DOHH2 (cell line): ENCODE measurements at regions not wholly inside any gene's neighbourhood (a gene's known extent, or its start where the extent isn't known, plus 50 kb on each side); places are given as distances from the start of the nearest gene placed in this dataset.

ENCODE experiments used
- H3F3A ChIP-seq: fragments of 200-600 bp; sonication (generic), shearing (Covaris generic); 2 replicates; pipeline ENCODE4 v1.6.0; 2016; ENCODE audit warnings: antibody characterized with exemption, mild to moderate bottlenecking; ENCODE audit not compliant: control insufficient read depth, insufficient read depth
- H3K27ac ChIP-seq: fragments of 200-600 bp; sonication (generic); 2 replicates; pipeline ENCODE4 v1.5.1; 2014; ENCODE audit warnings: low read depth, mild to moderate bottlenecking, low read length, moderate library complexity
- H3K27me3 ChIP-seq: fragments of 200-600 bp; sonication (generic); 2 replicates; pipeline ENCODE4 v1.6.1; 2014; ENCODE audit warnings: mild to moderate bottlenecking, low read length, mixed read lengths; ENCODE audit not compliant: control insufficient read depth
- H3K36me3 ChIP-seq: fragments of 200-600 bp; sonication (generic); 2 replicates; pipeline ENCODE4 v1.6.1; 2014; ENCODE audit warnings: mild to moderate bottlenecking, low read length, moderate library complexity, mixed read lengths; ENCODE audit not compliant: control insufficient read depth
- H3K4me1 ChIP-seq: fragments of 200-600 bp; sonication (generic); 2 replicates; pipeline ENCODE4 v1.6.1; 2014; ENCODE audit warnings: mild to moderate bottlenecking, low read length, mixed read lengths; ENCODE audit not compliant: control insufficient read depth
- H3K4me2 ChIP-seq: fragments of 200-600 bp; sonication (generic); 2 replicates; pipeline ENCODE4 v1.6.0; 2014; ENCODE audit warnings: mild to moderate bottlenecking, low read length, moderate library complexity
- H3K4me3 ChIP-seq: fragments of 200-600 bp; sonication (generic); 2 replicates; pipeline ENCODE4 v1.5.1; 2014; ENCODE audit warnings: mild to moderate bottlenecking, low read length, mixed read lengths
- H3K79me2 ChIP-seq: fragments of 200-600 bp; sonication (generic); 2 replicates; pipeline ENCODE4 v1.6.1; 2014; ENCODE audit warnings: mild to moderate bottlenecking, low read length, mixed read lengths; ENCODE audit not compliant: control insufficient read depth
- H3K9me2 ChIP-seq: fragments of 200-600 bp; sonication (generic); replicated peaks from 2 replicates; pipeline ENCODE4 v1.6.1; 2014; ENCODE audit warnings: mild to moderate bottlenecking, low read length, mixed read lengths; ENCODE audit not compliant: control insufficient read depth
- H3K9me3 ChIP-seq: fragments of 200-600 bp; sonication (generic); 2 replicates; pipeline ENCODE4 v1.6.1; 2014; ENCODE audit warnings: antibody characterized with exemption, low read length, mixed read lengths; ENCODE audit not compliant: control insufficient read depth, insufficient read depth
- H4K20me1 ChIP-seq: fragments of 200-600 bp; sonication (generic); 2 replicates; pipeline ENCODE4 v1.6.0; 2014; ENCODE audit warnings: low read depth, mild to moderate bottlenecking, antibody characterized with exemption, low read length, moderate library complexity; ENCODE audit not compliant: control insufficient read depth, insufficient read depth
- EZH2phosphoT487 ChIP-seq: fragments of 200-600 bp; sonication (generic); IDR thresholded peaks from 2 replicates; pipeline ENCODE4 v1.6.1; 2017; ENCODE audit warnings: borderline replicate concordance, mild to moderate bottlenecking, antibody characterized with exemption, low read length, moderate library complexity, mixed read lengths
- TF ChIP-seq, protein P1 (sequence below): fragments of 200-600 bp; sonication (generic); IDR thresholded peaks from one replicate; pipeline ENCODE4 v1.5.1; 2014; ENCODE audit warnings: antibody characterized with exemption, mild to moderate bottlenecking, low read depth, low read length; ENCODE audit not compliant: poor library complexity, severe bottlenecking

DNA sequence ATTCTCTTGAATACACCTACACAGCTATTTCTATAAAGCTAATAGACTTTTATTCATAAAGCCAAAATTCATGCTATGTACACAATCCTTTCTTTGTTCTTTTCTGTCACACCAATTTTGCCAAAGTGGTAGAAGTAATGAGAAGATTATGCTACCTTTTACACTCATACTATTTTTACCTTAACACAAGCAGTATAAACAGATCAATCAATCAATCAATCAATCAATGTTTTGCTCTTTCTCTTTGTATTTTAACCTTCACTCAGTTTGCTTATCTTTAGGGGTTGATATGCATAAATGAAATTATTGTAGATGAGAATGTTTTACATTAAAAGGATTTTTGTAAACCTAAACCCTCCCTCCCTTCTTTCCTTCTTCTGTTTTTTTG lies 878.6 kb downstream of the RAPGEF2 start:
- Histone ChIP-seq H3K4me1 (no peaks in the 10 kb centered on the region), H3K9me3 (no peaks in the 10 kb centered on the region), H3F3A (no peaks in the 10 kb centered on the region), H3K9me2 (no peaks in the 10 kb centered on the region), H3K4me2 (no peak overlapping the region), H4K20me1 (no peaks in the 10 kb centered on the region), H3K4me3 (no peak overlapping the region), H3K79me2 (no peaks in the 10 kb centered on the region), H3K27me3 (no peaks in the 10 kb centered on the region), H3K36me3 (no peaks in the 10 kb centered on the region), H3K27ac (no peak overlapping the region)
- TF ChIP-seq, protein P1, sequence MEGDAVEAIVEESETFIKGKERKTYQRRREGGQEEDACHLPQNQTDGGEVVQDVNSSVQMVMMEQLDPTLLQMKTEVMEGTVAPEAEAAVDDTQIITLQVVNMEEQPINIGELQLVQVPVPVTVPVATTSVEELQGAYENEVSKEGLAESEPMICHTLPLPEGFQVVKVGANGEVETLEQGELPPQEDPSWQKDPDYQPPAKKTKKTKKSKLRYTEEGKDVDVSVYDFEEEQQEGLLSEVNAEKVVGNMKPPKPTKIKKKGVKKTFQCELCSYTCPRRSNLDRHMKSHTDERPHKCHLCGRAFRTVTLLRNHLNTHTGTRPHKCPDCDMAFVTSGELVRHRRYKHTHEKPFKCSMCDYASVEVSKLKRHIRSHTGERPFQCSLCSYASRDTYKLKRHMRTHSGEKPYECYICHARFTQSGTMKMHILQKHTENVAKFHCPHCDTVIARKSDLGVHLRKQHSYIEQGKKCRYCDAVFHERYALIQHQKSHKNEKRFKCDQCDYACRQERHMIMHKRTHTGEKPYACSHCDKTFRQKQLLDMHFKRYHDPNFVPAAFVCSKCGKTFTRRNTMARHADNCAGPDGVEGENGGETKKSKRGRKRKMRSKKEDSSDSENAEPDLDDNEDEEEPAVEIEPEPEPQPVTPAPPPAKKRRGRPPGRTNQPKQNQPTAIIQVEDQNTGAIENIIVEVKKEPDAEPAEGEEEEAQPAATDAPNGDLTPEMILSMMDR, result no peak
- TF ChIP-seq EZH2phosphoT487, result no peak

DNA sequence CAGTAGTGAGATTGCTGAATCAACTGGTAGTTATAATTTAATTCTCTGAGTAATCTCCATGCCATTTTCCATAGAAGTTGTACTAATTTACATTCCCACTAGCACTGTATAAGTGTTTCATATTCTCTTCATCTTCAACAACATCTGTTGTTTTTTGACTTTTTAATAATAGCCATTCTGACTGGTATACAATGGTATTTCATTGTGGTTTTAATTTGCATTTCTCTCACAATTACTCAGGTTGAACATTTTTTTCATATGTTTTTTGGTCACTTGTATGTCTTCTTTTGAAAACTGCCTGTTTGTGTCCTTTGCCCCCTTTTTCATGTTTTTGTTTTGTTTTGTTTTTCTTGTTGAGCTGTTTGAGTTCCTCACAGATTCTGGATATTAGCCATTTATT lies 880.2 kb downstream of the RAPGEF2 start:
- no peaks in the 10 kb centered on the region for H3K27me3 ChIP-seq
- H3K4me3 ChIP-seq, result no peak overlapping the region
- H4K20me1 ChIP-seq, result no peaks in the 10 kb centered on the region
- no peak overlapping the region for H3K4me2 ChIP-seq
- no peak for TF ChIP-seq EZH2phosphoT487
- TF ChIP-seq, protein P1, result no peak
- no peaks in the 10 kb centered on the region for H3F3A ChIP-seq
- no peaks in the 10 kb centered on the region for H3K36me3 ChIP-seq
- no peaks in the 10 kb centered on the region for H3K79me2 ChIP-seq
- no peaks in the 10 kb centered on the region for H3K4me1 ChIP-seq
- no peaks in the 10 kb centered on the region for H3K9me2 ChIP-seq
- H3K9me3 ChIP-seq, result no peaks in the 10 kb centered on the region
- H3K27ac ChIP-seq, result no peak overlapping the region

DNA sequence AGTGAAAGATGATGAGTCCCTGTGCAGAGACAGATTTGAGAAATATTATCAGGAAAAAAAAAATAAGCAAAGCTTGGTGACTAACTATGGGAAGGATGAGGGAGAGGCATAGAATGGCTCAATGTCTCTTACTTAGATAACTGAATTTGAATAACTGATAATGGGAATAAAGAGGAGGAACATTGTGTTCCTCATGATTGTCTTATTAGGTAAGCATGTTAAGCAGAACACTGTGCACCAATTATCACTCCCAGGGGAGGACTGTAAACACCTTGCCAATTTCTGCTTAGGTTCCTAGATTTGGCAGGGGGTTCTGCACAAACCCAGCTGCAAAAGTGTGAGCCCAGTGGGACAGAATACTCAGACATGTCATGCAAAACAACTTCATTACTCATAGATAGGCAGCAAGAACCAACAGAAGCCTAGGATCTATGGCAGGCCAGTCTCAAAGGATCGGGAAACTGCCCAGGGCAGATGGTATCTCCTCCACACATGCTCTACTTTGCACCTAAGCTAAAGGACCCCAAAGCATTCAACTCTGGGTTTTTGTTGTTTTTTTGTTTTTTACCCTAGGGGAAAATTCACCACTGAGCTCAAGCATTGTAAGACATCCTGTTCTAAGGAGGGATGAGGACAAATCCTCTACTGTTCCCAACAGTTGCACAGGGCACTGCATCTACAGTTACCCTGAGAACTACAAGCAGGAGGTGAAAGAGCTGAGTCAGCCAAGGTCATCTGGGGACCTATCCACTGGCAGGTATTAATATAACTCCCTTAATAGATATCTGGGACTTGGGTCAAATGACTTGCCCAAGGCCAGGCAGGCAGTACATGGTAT lies 907.0 kb downstream of the RAPGEF2 start:
- H3K4me1 ChIP-seq, result no peaks in the 10 kb centered on the region
- TF ChIP-seq, protein P1, result no peak
- no peak for TF ChIP-seq EZH2phosphoT487
- H3K79me2 ChIP-seq, result no peaks in the 10 kb centered on the region
- no peak overlapping the region for H3K27ac ChIP-seq
- no peak overlapping the region for H3K4me2 ChIP-seq
- H3K9me3 ChIP-seq, result no peaks in the 10 kb centered on the region
- H3K4me3 ChIP-seq, result no peak overlapping the region
- no peaks in the 10 kb centered on the region for H4K20me1 ChIP-seq
- no peaks in the 10 kb centered on the region for H3F3A ChIP-seq
- H3K36me3 ChIP-seq, result no peaks in the 10 kb centered on the region
- H3K27me3 ChIP-seq, result no peaks in the 10 kb centered on the region
- no peaks in the 10 kb centered on the region for H3K9me2 ChIP-seq
